Bronchial epithelial cell (primary cell): ENCODE measurements at regions not wholly inside any gene's neighbourhood (a gene's known extent, or its start where the extent isn't known, plus 50 kb on each side); places are given as distances from the start of the nearest gene placed in this dataset.

Experiments used
- DNase-seq: peaks from one replicate; pipeline ENCODE4 v3.0.0-alpha.2; 2010; ENCODE audit warnings: low read depth
- FAIRE-seq: peaks from 2 replicates; lab custom pipeline; 2011; peaks lifted over from hg19 to GRCh38; lab: Jason Lieb, UNC
- H3K27me3 ChIP-seq: 2 replicates; pipeline ENCODE4 v1.5.1; 2011; ENCODE audit warnings: low read length; ENCODE audit not compliant: control insufficient read depth, insufficient read depth
- H3K36me3 ChIP-seq: 2 replicates; pipeline ENCODE4 v1.5.1; 2011; ENCODE audit warnings: low read length; ENCODE audit not compliant: control insufficient read depth, insufficient read depth
- H3K4me3 ChIP-seq: 2 replicates; pipeline ENCODE4 v1.5.1; 2011; ENCODE audit warnings: mild to moderate bottlenecking, low read depth, low read length, control low read depth
- CTCF ChIP-seq: IDR thresholded peaks from 2 replicates; pipeline ENCODE4 v1.5.1; 2011; ENCODE audit warnings: mild to moderate bottlenecking, moderate library complexity, low read length, control low read depth, inconsistent platforms; ENCODE audit not compliant: insufficient read depth, severe bottlenecking

- FAIRE-seq, result no peak
- H3K4me3 ChIP-seq, result no peak overlapping the region
- no peak for TF ChIP-seq CTCF
- H3K27me3 ChIP-seq, result peaks cover 11% of the 10 kb centered on the region
- no peaks in the 10 kb centered on the region for H3K36me3 ChIP-seq
- no peak for DNase-seq
Measured at GRCh38 chr20:23299673-23300050, 50.9 kb upstream of the NXT1 start.

GRCh38 chr20:23298926-23299672 lies 51.5 kb upstream of the NXT1 start:
- FAIRE-seq (no peak), DNase-seq (no peak)
- no peaks in the 10 kb centered on the region for H3K36me3 ChIP-seq
- peaks cover 11% of the 10 kb centered on the region for H3K27me3 ChIP-seq
- H3K4me3 ChIP-seq, result no peak overlapping the region
- no peak for TF ChIP-seq CTCF

- no peak overlapping the region for H3K4me3 ChIP-seq
- FAIRE-seq (no peak), DNase-seq (peak; percentile 2)
- TF ChIP-seq CTCF, result no peak
- peaks cover 8% of the 10 kb centered on the region for H3K27me3 ChIP-seq
- no peaks in the 10 kb centered on the region for H3K36me3 ChIP-seq
Measured at GRCh38 chr20:23298155-23298554, 52.4 kb upstream of the NXT1 start.

GRCh38 chr20:23296841-23297701 lies 53.5 kb upstream of the NXT1 start:
- no peak for TF ChIP-seq CTCF
- peaks cover 3% of the 10 kb centered on the region for H3K27me3 ChIP-seq
- H3K36me3 ChIP-seq, result no peaks in the 10 kb centered on the region
- no peak overlapping the region for H3K4me3 ChIP-seq
- no peak for DNase-seq
- peak; percentile 58 for FAIRE-seq

- Histone ChIP-seq H3K4me3 (no peak overlapping the region), H3K36me3 (no peaks in the 10 kb centered on the region), H3K27me3 (peaks cover 3% of the 10 kb centered on the region)
- FAIRE-seq, result no peak
- TF ChIP-seq CTCF, result no peak
- DNase-seq, result no peak
Measured at GRCh38 chr20:23295934-23296333, 54.7 kb upstream of the NXT1 start.
